ENCODE measurements at regions not wholly inside any gene's neighbourhood (a gene's known extent, or its start where the extent isn't known, plus 50 kb on each side); places are given as distances from the start of the nearest gene placed in this dataset.

DNA sequence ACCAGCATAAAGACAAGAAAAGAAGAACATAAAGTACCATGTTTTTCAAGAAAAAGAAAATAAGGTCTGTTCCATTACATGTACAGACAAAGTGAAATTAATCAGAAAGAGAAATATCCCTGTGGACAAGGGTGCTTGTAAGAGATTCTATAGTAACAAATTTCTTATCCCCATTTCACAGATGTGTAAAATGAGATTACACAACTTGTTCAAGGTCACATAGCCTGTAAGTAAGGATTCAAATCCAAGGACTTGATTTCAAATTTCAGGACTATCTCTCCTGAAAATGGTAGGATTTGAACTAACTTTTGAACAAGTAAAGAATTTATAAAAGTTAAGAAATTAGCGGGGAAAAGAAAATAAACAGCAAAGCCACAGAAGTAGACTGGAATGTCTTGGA is 248.2 kb upstream of the SLC39A10 start:
- DNase-seq (ENCODE audit: low read depth in 2 of 2), result no peak

DNA sequence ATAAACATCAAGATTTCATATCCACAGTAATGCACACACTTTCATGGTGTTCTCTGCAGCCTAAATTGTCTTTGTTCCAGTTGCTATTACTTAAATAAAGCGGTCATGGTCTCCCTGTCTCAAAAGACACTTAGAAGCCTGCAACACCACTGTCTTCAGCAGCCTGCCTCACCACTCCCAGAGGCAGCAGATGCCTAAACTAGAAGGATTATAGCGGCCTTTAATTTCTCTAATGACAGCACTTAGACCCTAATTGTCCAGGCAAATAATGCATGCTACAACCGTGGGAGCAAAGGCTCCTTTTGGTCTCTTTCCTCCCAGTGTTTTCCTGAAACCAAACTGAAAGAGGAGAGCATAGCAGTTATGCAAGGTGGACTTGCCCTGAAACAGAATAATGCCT is 248.8 kb upstream of the SLC39A10 start:
- no peak for DNase-seq (ENCODE audit: low read depth in 2 of 2)

DNA sequence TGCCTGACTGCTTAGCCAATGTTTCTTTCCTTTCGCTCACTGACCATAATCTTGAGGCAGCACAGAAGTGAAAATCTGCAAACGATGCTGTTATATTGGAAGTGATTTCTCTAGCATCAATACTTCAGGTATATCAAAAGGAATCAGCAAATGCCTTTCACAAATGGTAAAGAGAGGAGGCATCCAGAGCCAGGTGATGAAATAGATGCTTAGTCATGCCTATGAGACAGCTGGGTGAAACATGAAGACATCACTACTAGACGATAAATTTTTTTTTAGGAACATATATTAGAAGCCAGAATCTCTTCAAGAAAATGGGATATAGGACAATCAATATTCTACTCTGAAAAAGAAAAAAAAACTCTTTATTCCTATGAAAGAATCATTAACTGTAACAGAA is 249.2 kb upstream of the SLC39A10 start:
- DNase-seq (ENCODE audit: low read depth in 2 of 2), result no peak

DNA sequence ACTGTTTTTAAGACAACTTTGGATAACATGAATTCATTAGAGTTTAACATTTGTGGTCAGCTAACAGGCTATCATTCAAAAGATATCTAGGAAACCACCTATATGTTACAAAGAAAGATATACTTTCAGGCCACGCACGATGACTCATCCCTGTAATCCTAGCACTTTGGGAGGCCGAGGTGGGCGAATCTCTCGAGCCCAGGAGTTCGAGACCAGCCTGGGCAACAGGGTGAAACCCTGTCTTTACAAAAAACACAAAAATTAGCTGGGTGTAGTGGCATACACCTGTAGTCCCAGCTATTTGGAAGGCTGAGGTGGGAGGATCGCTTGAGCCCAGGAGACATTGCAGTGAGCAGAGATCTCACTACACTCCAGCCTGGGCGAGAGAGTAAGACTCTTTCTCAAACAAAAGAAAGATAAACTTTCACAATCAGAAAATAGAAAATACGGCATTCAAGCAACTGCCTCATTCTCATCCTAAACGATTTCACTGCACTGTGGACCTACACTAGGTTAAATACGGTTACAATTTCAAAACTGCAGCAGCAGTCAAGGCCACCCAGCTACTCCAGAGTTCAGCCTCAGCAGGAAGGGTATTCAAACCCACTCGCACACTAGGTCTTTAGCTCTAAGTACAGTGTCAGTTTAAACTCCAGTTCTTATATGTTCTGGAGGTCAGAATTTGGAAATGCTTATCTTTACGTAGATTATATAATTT is 250.0 kb upstream of the SLC39A10 start:
- DNase-seq (ENCODE audit: low read depth in 2 of 2), result no peak

DNA sequence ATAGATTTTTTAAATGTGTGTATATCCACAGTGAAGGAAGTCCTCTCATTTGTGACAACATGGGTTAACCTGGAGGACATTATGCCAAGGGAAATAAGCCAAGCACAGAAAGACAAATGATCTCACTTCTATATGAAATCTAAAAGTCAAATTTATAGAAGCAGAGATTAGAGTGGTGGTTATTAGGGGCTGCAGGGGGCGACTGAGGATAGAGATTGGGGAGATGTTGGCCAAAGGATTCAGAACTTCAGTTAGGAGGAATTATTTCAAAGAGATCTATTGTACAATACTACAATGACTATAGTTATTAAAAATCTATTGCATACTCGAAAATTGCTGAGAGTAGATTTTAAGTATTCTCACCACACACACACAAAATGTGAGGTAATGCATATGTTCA is 252.4 kb upstream of the SLC39A10 start:
- no peak for DNase-seq (ENCODE audit: low read depth in 2 of 2)

DNA sequence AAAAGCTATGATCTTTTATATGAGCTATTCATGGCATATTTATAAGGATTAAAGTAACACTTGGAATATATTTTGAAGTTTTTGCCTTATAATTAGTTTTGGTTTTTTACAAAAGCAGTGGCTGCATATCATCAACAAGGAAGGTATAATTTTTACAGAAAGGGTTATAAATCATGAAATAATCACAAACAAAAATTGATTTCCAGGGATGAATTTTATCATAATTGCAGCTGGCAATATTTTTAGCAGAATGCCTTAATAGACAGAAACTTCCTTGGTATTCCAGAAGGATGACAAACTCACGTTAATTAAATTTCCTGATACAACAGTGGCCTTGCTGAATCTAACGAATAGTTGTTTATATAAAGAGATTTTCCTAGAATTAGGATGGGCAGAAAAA is 260.5 kb upstream of the SLC39A10 start:
- DNase-seq (ENCODE audit: low read depth in 2 of 2), result no peak

DNA sequence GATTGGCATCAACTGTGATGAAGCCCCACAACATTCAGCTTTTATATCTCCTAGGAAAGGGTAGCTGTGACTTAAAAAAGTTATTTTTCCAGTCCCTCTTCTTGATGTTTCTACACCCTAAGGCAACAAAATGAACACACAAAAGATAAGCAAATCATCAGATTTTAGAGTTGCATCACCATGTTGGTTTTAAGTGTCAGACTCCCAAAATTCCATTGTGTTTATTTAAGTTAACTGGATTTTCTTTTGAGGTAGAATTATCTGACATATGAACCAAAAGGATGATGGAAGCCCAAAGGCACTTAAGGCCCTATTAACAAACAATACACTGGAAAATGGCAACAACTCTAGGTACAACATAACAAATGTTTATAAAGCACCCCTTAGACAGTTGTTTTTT is 261.7 kb upstream of the SLC39A10 start:
- DNase-seq (ENCODE audit: low read depth in 2 of 2), result no peak

DNA sequence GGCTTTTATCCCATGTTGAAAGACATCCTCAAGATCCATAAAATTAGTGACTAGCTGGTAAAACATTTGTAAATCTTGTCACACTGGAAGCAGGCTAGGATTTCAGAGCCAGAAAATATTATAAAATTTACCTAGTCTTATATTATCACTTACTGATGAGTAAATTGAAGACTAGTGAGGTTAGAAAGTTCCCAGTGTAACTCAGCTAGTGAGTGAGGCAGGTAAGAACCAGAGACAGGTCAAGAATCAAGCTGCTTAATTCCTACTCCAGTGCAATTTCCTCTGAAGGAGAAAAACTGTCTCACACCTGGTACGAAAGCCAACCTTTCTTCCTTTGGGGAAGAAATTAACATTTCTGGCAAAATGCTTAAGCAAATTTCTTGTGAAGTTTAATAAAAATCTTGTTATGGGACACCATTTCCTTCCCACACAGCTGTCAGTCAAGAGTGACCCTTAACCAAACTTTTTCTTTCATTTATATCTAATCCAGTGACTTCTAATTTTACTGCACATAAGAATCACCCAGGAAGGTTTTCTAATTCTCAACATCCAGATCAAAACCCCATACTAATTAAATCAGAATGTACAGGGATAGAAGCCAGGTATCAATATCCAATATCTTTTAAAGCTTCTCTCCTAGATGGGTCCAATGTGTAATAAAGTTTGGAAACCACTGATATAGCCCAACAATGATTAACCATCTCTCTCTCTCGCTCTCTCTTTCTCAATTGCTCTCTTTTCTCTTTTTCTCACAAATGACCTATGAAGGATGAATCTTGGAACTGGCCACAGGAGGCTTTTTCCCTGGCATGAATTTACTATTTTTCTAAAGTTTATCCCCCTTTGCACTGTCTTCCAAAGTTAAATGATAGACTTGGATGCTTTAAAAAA is 264.3 kb upstream of the SLC39A10 start:
- no peak for DNase-seq (ENCODE audit: low read depth in 2 of 2)

DNA sequence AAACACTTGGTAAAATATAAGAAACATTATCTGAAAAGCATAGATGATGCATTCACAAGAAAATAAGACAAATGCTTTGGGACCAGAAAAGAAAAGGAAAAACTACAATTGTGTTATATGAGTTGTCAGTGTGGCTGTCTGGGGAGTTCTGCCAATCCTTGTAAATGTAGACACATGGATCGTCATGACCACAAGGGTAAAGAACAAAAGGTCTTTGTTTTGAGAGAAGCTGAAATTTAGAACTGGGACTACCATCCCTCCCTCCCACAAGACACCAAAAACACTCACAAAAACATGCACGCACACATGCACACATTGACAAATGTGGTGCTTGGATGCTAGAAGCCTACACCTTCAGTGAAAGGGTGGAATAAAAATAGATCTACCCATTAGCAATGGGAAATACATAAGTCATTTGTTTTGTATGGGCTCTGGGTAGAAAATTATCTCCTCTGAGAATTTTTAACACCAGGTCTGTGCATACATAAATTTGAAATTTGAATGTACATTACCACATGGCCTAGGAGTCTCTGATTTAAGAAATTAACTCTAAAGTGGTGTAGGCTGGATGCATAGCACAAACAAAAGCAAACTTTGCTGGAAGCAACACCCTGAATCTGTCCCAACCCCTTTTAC is 266.2 kb upstream of the SLC39A10 start:
- no peak for DNase-seq (ENCODE audit: low read depth in 2 of 2)

DNA sequence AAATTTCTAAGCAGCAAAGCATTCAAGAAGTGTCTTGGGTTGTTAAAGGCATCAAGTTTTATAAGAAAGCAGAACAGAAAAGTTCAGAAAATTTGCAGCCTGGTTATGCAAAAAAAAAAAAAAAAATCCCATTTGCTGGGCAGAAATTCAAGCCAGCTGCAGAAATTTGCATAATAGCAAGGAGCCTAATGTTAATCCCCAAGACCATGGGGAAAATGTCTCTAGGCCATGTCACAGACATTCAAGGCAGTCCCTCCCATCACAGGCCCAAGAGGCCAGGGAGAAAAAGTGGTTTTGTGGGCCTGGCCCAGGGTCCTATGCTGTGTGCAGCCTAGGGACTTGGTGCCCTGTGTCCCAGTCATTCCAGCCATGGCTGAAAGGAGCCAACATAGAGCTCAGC is 269.0 kb upstream of the SLC39A10 start:
- DNase-seq (ENCODE audit: low read depth in 2 of 2), result no peak

DNA sequence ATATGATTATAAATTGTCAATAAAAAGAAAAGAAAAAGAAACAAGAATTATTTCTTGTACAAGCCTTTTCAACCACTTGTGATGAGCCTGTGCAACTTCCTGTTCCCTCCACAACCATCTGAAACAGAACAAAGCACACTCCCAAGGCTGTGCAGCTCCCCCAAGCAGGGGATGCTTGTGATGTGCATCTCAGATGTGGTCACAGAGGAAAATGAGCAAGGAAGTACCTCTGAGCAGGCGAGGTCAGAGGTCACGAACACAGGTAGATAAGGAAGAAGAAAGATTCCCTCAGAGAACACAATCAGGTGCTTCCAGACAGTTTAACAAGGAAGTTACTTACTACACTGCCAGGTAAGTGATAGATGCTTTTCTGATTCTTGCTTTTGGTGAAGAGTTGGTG is 274.8 kb upstream of the SLC39A10 start:
- DNase-seq (ENCODE audit: low read depth in 2 of 2), result no peak

DNA sequence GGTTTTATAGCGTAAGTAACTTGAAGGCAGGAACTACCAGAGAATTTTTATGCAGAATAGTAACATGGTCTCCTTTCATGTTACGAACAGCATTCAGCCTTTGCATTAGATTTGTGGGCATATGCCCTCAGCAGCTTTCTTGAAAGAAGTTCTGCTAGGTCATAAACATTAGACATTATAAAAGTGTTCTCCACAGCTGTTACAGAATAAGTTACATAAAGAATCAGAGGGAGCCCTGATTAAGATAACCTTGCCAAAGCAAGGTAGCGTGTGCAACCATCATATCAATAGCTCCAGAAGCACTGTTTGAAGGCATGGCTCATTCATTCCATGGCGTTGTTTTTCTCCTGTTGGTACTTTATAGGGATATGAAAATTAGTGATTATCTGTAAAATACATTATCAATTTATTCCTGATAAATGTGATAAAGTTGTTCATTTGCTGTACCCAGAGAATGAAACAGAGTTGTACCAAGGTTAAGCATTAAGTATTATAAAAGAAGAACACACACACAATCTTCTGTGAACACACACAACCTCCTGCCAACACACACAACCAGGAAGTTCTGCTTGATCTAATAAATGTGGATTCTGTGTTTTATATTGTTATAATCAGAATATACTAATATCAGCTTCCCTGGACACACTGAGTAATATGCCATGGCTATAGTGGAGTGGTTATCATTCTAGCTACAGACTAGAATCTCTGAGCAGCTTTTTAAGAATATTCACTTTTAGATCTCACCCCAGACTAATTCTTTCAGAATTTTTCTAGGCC is 286.7 kb upstream of the SLC39A10 start:
- DNase-seq (ENCODE audit: low read depth in 2 of 2), result no peak

DNA sequence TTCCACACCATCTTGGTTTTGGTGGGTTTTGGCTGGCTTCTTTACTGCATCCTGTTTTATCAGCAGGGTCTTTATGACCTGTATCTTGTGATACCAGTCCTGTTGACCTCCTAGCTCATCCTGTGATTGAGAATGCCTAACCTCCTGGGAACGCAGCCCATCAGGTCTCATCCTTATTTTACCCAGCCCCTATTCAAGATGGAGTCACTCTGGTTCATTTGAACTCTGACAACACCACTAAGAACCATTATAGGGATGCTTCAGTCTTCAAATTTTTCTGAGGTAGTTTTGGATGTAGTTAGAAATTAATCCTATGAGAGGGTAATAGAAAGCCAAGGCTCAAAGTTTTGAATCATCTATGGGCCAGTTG is 287.8 kb upstream of the SLC39A10 start:
- DNase-seq (ENCODE audit: low read depth in 2 of 2), result no peak

DNA sequence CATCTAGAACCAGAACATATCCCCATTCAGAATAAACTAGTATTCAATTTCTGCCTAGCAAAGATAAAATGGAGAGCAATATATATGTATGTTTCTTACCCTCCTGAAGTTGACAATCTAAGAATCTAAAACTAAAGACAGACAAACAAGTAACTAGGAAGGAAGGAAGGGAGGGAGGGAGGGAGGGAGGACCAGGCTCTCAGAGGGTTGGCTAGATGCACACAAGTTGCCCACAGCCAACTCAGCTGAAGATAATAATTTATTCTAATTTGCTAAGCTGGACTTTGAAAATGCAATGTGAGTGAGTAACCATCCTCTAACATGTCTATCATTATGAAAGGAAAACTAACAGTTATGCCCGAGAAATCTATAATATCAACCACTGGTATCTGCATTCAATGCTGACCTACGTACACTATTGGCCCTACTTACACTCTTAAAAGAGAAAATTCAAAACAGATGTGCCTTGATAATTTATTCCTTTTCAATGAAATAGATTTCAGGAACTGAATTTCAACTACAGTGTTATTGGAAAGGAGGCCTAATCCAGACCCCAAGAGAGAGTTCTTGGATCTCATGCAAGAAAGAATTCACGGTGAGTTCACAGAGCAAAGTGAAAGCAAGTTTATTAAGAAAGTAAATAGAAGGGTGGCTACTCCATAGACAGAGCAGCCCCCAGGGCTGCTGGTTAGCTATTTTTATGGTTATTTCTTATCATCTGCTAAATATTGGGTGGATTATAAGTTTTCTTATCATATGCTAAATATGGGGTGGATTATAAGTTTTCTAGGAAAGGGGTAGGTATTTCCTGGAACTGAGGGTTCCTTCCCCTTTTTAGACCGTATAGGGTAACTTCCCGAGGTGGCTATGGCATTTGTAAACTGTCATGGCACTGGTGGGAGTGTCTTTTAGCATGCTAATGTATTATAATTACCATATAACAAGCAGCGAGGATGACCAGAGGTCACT is 288.5 kb upstream of the SLC39A10 start:
- no peak for DNase-seq (ENCODE audit: low read depth in 2 of 2)

DNA sequence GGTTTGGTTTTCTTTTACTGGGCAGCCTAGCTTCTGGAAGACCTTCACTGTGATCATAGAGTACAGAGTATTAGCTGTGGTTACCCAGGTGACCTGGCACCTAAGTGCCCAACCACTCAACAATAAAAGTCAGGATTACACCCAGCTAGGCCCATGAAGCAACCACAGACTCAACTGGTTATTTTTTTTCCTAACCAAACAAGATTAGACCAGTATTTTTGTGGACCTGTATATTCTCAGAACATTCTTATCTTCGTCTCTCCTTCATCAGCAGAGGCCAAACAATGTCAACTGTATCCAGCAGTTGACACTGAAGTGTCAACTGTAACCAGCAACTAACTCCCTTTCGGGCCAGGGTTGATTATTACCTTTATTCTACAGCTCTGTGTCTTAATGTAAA is 289.2 kb upstream of the SLC39A10 start:
- DNase-seq (ENCODE audit: low read depth in 2 of 2), result no peak

DNA sequence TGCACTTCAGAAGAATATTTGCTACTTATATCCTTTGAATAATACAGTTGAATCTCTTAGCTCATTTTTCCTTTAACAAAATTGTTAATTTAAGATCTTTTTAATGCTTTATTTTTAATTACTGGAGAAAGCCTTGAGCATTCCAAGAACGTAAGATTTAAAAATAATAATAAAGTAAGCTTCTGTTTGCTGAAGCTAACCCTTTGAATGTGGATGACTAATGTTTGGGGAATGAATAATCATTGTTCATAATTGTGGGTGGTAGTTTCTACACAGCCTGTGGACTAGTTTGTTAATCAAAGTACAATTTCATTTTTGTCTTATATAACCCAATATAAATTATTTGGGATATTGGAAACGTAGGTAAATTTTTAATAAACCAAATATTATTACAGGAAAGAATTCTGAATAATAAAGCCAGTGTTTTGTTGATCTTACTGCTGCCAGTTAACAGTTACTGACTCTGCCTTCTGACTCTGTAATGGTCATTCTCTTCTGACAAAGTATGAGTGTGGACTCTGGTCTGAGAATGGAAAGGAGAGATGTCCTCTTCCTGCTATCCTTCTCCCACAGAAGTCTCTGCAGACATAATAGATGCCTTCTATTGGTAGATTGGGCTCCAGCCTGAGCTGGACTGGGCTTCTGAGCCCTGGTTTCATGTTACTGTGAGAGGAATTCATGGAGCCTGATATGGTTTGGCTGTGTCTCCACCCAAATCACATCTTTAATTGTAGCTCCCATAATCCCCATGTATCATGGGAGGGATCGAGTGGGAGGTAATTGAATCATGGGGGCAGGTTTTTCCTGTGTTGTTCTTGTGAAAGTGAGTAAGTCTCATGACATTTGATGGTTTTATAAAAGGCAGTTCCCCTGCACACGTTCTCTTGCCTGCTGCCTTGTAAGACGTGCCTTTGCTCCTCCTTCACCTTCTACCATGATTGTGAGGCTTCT is 292.7 kb upstream of the SLC39A10 start:
- no peak for DNase-seq (ENCODE audit: low read depth in 2 of 2)

DNA sequence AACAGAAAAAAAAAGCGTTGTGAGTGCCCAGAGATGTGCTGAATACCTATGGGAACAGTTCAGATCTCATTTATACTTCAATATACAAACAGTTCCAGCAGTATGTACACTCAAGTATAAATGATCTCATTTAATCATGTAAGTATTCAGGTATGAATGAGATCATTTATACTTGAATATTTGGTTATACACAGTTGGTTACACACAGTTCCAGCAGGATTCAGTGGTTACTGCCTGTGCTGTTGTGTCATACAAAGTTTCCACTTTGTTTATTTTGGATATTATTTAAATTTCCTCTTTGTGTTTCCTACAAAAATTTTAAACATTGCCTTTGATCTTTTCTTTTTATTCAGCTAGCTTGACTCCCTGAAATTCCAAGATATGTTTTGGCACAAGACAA is 293.5 kb upstream of the SLC39A10 start:
- DNase-seq (ENCODE audit: low read depth in 2 of 2), result no peak

DNA sequence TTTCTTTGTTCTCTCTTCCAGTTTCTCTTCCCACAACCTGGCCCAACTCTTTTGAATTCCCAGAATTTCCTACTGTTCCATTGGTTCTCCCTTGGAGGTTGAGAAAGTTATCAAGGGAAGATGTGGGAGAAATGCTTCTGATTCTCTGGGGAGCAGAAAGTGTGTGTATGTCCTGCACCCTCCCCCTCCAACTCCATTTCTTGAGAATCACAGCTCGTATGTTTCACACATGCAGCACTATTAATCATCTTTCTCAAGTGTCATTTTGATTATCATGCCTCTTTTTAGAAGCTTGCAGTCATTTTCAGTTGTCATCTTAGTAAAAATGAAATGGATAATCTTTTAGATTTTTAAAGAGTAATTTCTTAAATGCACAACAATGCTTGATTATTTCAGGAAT is 296.8 kb upstream of the SLC39A10 start:
- no peak for DNase-seq (ENCODE audit: low read depth in 2 of 2)

DNA sequence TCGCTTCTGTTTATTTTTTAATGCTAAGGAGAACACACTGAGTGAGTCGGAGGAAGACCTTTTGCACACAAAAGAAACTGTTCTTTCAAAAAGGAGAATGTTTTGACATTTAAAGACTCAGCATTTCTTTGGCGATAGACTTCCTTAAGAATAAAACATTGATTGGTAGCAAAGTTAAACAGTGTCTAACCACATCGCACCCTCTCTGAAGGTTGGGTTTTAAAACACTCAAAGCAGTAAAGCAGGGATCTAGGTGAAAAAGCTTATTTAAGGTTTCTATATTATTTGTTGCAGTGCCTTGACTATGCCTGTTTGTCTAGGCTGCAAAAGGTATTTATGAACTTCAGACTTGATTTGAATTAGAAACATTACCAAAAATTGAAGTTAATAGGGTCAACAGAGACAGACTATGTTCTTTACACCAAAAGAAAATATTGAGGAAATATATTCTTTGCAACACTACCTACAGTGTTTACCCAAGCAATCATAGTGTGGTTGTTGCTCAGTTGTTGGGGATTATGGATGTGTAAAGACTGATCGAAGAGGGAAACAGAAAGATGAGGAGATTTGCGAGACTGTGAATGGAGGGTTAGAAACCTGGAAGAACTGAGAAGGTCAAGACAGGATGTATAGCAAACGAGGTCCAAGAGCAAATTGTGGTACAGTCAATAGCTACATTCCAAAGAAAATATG is 297.8 kb upstream of the SLC39A10 start:
- DNase-seq (ENCODE audit: low read depth in 2 of 2), result no peak

Data from fibroblast of skin of left biceps (primary cell).